Tibial nerve (tissue), 3 donors: ENCODE measurements at regions not wholly inside any gene's neighbourhood (a gene's known extent, or its start where the extent isn't known, plus 50 kb on each side); places are given as distances from the start of the nearest gene placed in this dataset.

Source experiments
- CTCF ChIP-seq, 5 experiments: fragments of 200-600 bp in 3 of 5; fragments of 450-650 bp in 2 of 5; sonication (generic) in 3 of 5; IDR thresholded peaks; one replicate each; pipeline ENCODE4 v1.5.1; 2016 to 2019; ENCODE audit warnings: antibody characterized with exemption in 5 of 5, mild to moderate bottlenecking in 3 of 5, moderate library complexity in 2 of 5
- POLR2A ChIP-seq, 2 donors: fragments of 450-650 bp; IDR thresholded peaks; one replicate each; pipeline ENCODE4 v1.6.1; 2017; ENCODE audit warnings: antibody characterized with exemption in 2 of 2, mild to moderate bottlenecking in 2 of 2, moderate library complexity in 2 of 2

GRCh38 chr2:38484957-38485356 lies 107.9 kb upstream of the ATL2 start:
- no peak for TF ChIP-seq CTCF (IDR thresholded peaks at IDR 0.05)
- TF ChIP-seq POLR2A (IDR thresholded peaks at IDR 0.05): no peak
